GM12873 (cell line): ENCODE measurements at regions not wholly inside any gene's neighbourhood (a gene's known extent, or its start where the extent isn't known, plus 50 kb on each side); places are given as distances from the start of the nearest gene placed in this dataset.

ENCODE experiments used
- CTCF ChIP-seq: IDR thresholded peaks from 2 replicates; pipeline ENCODE4 v1.5.1; 2012; ENCODE audit warnings: low read depth, mild to moderate bottlenecking, moderate library complexity, low read length, control low read depth; ENCODE audit not compliant: insufficient read depth; ENCODE audit errors: missing control alignments

- no peak for TF ChIP-seq CTCF
Measured at GRCh38 chr14:21989090-21989489, 315.5 kb upstream of the OR4E1 start.

- TF ChIP-seq CTCF = no peak
Measured at GRCh38 chr14:21988413-21988812, 314.8 kb upstream of the OR4E1 start.

- TF ChIP-seq CTCF = peak; percentile 47
Measured at GRCh38 chr14:21987937-21988336, 314.3 kb upstream of the OR4E1 start.

- TF ChIP-seq CTCF = no peak
Measured at GRCh38 chr14:21985081-21985480, 311.5 kb upstream of the OR4E1 start.

- TF ChIP-seq CTCF = peak; percentile 5
Measured at GRCh38 chr14:21978999-21979314, 305.3 kb upstream of the OR4E1 start.

- TF ChIP-seq CTCF = peak; percentile 94
Measured at GRCh38 chr14:21978184-21978998, 304.8 kb upstream of the OR4E1 start.

- TF ChIP-seq CTCF = no peak
Measured at GRCh38 chr14:21974741-21975140, 301.1 kb upstream of the OR4E1 start.
